ENCODE measurements at regions not wholly inside any gene's neighbourhood (a gene's known extent, or its start where the extent isn't known, plus 50 kb on each side); places are given as distances from the start of the nearest gene placed in this dataset.

DNA sequence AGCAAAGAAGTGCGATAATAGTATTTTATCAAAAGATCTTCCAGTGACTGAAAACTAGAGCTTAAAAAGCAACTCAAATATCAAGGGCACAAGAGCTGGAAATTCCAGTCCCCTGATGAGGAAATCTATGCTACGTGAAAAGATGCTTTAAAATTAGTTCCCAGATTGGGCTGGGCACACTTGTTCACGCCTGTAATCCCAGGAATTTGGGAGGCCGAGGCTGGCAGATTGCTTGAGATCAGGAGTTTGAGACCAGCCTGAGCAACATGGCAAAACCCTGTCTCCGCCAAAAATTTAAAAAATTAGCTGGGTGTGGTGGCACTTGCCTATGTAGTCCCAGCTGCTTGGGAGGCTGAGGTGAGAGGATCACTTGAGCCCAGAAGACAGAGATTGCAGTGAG, 138.8 kb downstream of the SEMA6D start:
- Histone ChIP-seq H3K9ac (ENCODE audit: insufficient read length) (no peak overlapping the region), H3K36me3 (ENCODE audit: insufficient read depth, low read length) (no peaks in the 10 kb centered on the region), H3K27ac (no peak overlapping the region), H3K4me3 (no peak overlapping the region), H3K9me3 (ENCODE audit: low read depth, low read length) (no peaks in the 10 kb centered on the region)
- TF ChIP-seq POLR2AphosphoS5 (IDR thresholded peaks at IDR 0.05; ENCODE audit: borderline replicate concordance, low read depth, low read length) (no peak), EZH2 (IDR thresholded peaks at IDR 0.05) (no peak), FOXP2 (optimal IDR thresholded peaks at IDR 0.05; ENCODE audit: control extremely low read depth, extremely low read length, insufficient read depth) (no peak)
- no peak for DNase-seq (ENCODE audit: low read depth, low spot score)

- DNase-seq (ENCODE audit: low read depth, low spot score): no peak
- Histone ChIP-seq H3K9me3 (ENCODE audit: low read depth, low read length) (no peaks in the 10 kb centered on the region), H3K9ac (ENCODE audit: insufficient read length) (no peak overlapping the region), H3K36me3 (ENCODE audit: insufficient read depth, low read length) (no peaks in the 10 kb centered on the region), H3K27ac (no peak overlapping the region), H3K4me3 (no peak overlapping the region)
- no peak for TF ChIP-seq FOXP2 (optimal IDR thresholded peaks at IDR 0.05; ENCODE audit: control extremely low read depth, extremely low read length, insufficient read depth)
- TF ChIP-seq POLR2AphosphoS5 (IDR thresholded peaks at IDR 0.05; ENCODE audit: borderline replicate concordance, low read depth, low read length): no peak
- no peak for TF ChIP-seq EZH2 (IDR thresholded peaks at IDR 0.05)
Observed at GRCh38 chr15:47857014-47857775, 139.9 kb downstream of the SEMA6D start.

GRCh38 chr15:47857776-47858167, 140.5 kb downstream of the SEMA6D start:
- no peak for TF ChIP-seq POLR2AphosphoS5 (IDR thresholded peaks at IDR 0.05; ENCODE audit: borderline replicate concordance, low read depth, low read length)
- no peak for TF ChIP-seq FOXP2 (optimal IDR thresholded peaks at IDR 0.05; ENCODE audit: control extremely low read depth, extremely low read length, insufficient read depth)
- no peak for TF ChIP-seq EZH2 (IDR thresholded peaks at IDR 0.05)
- no peak for DNase-seq (ENCODE audit: low read depth, low spot score)
- H3K9me3 ChIP-seq (ENCODE audit: low read depth, low read length): no peaks in the 10 kb centered on the region
- H3K9ac ChIP-seq (ENCODE audit: insufficient read length): no peak overlapping the region
- H3K4me3 ChIP-seq: no peak overlapping the region
- no peak overlapping the region for H3K27ac ChIP-seq
- H3K36me3 ChIP-seq (ENCODE audit: insufficient read depth, low read length): no peaks in the 10 kb centered on the region

DNA sequence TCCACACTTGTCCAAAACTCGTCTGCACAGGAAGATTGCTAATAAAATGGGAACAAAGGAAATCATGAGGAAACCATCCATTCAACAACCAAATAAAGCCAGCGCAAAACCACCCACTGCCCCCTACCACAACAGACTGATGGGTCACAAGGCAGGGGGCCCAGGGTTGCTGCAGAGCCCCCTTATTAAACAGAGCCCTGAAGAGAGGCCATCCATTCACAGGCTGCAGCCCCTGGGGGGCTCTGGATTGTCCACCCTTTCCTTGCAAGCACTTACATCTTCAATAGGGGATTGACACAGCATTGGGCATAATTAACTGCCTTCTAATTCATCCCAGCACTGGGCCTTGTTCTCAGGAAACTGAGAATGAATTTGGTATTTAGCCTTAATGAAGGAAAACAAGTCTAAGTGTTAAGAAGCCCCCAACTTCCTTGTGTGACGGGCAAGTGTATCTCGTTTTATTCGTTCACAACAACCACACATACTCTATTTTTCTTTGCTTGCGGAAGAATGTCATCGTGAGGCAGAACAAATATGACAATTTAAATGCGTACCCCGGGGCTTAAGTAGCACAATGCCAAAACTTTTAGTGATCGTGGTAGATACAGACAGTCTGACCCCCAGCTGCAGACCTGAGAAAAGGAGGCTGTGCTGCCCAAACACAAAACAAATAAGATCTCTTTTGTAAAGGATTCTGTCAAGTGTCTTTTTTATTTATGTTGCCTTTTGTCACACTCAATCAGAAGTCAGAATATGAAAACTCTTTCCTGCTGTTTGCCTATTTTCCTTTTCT, 144.0 kb downstream of the SEMA6D start:
- Histone ChIP-seq H3K36me3 (ENCODE audit: insufficient read depth, low read length) (no peaks in the 10 kb centered on the region), H3K9me3 (ENCODE audit: low read depth, low read length) (no peaks in the 10 kb centered on the region), H3K9ac (ENCODE audit: insufficient read length) (no peak overlapping the region), H3K4me3 (no peak overlapping the region), H3K27ac (no peak overlapping the region)
- no peak for TF ChIP-seq FOXP2 (optimal IDR thresholded peaks at IDR 0.05; ENCODE audit: control extremely low read depth, extremely low read length, insufficient read depth)
- no peak for TF ChIP-seq POLR2AphosphoS5 (IDR thresholded peaks at IDR 0.05; ENCODE audit: borderline replicate concordance, low read depth, low read length)
- no peak for TF ChIP-seq EZH2 (IDR thresholded peaks at IDR 0.05)
- DNase-seq (ENCODE audit: low read depth, low spot score): no peak

DNA sequence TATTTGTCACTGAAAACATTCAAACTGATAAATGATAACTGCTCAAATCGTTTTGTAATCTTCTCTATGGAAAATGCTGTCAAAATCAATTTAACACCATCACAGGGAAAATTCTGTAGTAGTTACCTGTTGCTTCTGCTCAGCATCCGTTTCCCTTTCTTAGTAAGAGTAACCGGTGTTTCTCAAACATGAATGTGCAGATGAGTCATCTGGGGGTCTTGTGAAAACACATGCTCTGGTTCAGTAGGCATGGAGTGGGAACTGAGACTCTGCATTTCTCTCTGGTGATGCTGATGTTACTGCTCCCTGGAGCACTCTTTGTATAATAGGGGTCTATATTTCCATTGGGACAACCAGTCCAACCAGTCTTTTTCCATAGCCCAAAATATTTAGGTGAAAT, 145.1 kb downstream of the SEMA6D start:
- TF ChIP-seq POLR2AphosphoS5 (IDR thresholded peaks at IDR 0.05; ENCODE audit: borderline replicate concordance, low read depth, low read length) (no peak), FOXP2 (optimal IDR thresholded peaks at IDR 0.05; ENCODE audit: control extremely low read depth, extremely low read length, insufficient read depth) (no peak), EZH2 (IDR thresholded peaks at IDR 0.05) (no peak)
- Histone ChIP-seq H3K9me3 (ENCODE audit: low read depth, low read length) (no peaks in the 10 kb centered on the region), H3K27ac (no peak overlapping the region), H3K36me3 (ENCODE audit: insufficient read depth, low read length) (no peaks in the 10 kb centered on the region), H3K4me3 (no peak overlapping the region), H3K9ac (ENCODE audit: insufficient read length) (no peak overlapping the region)
- no peak for DNase-seq (ENCODE audit: low read depth, low spot score)

DNA sequence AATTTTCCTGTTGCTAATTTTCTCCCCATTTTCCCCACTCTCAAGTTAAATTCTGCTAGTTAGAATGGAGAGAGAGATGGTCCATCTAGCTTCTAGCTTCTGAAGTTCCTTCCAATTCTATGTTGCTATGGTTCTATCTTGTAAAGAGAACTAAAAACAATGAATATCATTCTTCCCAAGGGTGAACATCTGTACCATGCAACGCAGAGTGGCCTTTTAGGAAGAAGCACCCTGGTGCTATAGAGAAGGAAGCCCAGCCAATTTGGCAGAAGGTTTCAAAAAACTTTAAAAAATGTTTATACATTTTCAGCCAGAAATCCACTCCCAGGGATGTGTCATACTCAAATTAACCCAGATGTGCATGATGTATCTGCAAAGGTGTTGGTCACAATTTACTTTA, 149.1 kb downstream of the SEMA6D start:
- TF ChIP-seq POLR2AphosphoS5 (IDR thresholded peaks at IDR 0.05; ENCODE audit: borderline replicate concordance, low read depth, low read length): no peak
- TF ChIP-seq FOXP2 (optimal IDR thresholded peaks at IDR 0.05; ENCODE audit: control extremely low read depth, extremely low read length, insufficient read depth): no peak
- no peak for TF ChIP-seq EZH2 (IDR thresholded peaks at IDR 0.05)
- H3K4me3 ChIP-seq: no peak overlapping the region
- H3K9me3 ChIP-seq (ENCODE audit: low read depth, low read length): no peaks in the 10 kb centered on the region
- H3K27ac ChIP-seq: no peak overlapping the region
- DNase-seq (ENCODE audit: low read depth, low spot score): no peak
- H3K9ac ChIP-seq (ENCODE audit: insufficient read length): no peak overlapping the region
- H3K36me3 ChIP-seq (ENCODE audit: insufficient read depth, low read length): no peaks in the 10 kb centered on the region

DNA sequence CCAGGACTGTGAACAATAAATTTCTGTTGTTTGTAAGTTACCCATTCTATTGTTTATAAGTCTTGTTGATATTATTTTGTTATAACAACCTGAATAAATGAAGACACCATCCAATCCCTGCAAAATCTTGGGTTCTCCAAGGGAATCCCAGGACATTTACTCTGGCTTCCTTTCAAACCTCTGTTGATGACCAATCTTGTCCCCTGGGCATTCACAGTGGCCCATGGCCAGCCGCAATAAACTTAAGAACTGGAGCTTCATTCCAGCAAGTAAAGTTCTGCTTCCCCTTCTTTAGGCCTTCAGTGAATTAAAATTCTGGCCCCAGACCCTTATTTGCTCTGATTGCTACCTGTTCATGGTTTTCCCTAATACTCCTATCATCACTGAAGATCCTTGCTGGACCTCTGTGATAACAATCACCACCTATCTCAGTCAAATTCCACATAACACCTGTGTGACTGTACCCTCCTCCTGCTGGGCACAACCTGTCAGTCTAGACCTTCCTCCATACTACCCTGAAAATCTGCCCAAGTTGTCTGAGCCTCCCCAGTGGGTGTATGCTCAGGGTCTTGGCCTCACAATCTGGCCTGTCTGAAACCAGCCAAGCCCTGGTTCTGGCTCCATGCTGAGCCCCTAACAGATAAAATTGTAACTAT, 153.1 kb downstream of the SEMA6D start:
- H3K27ac ChIP-seq: no peak overlapping the region
- no peak for DNase-seq (ENCODE audit: low read depth, low spot score)

More for the DNA sequence above, 153.1 kb downstream of the SEMA6D start:
- TF ChIP-seq EZH2 (IDR thresholded peaks at IDR 0.05) (no peak), FOXP2 (optimal IDR thresholded peaks at IDR 0.05; ENCODE audit: control extremely low read depth, extremely low read length, insufficient read depth) (no peak), POLR2AphosphoS5 (IDR thresholded peaks at IDR 0.05; ENCODE audit: borderline replicate concordance, low read depth, low read length) (no peak)
- Histone ChIP-seq H3K36me3 (ENCODE audit: insufficient read depth, low read length) (no peaks in the 10 kb centered on the region), H3K9me3 (ENCODE audit: low read depth, low read length) (no peaks in the 10 kb centered on the region), H3K9ac (ENCODE audit: insufficient read length) (no peak overlapping the region), H3K4me3 (no peak overlapping the region)
